ENCODE measurements at regions not wholly inside any gene's neighbourhood (a gene's known extent, or its start where the extent isn't known, plus 50 kb on each side); places are given as distances from the start of the nearest gene placed in this dataset.

GRCh38 chr1:195790514-195791168 is 817.6 kb downstream of the KCNT2 start:
- H3K27ac ChIP-seq (ENCODE audit: low read length) = no peak overlapping the region
- Mint-ChIP-seq H3K4me3 (no peak overlapping the region), H3K27ac (no peak overlapping the region), H3K4me1 (no peaks in the 10 kb centered on the region), H3K27me3 (ENCODE audit: low read depth in 2 of 2) (no peaks in the 10 kb centered on the region), H3K36me3 (no peaks in the 10 kb centered on the region), H3K9me3 (peaks cover 18 to 22% of the 10 kb centered on the region in 2 donors)
- intact Hi-C loops (cut with micrococcal nuclease) = no loop called here
- H3K9me3 ChIP-seq (ENCODE audit: control insufficient read depth, insufficient read depth, low read length) = peaks cover 16% of the 10 kb centered on the region
- 93% methylated on average over 8 of the region's 8 CpGs for WGBS (ENCODE audit: insufficient coverage)
- no peak for TF ChIP-seq CTCF (IDR thresholded peaks at IDR 0.05)
- DNase-seq (no peak), ATAC-seq (no peak)
- no peak overlapping the region for H3K4me3 ChIP-seq (ENCODE audit: low read length)
- H3K4me1 ChIP-seq (ENCODE audit: control insufficient read depth, insufficient read depth, low read length) = no peaks in the 10 kb centered on the region
- H3K27me3 ChIP-seq (ENCODE audit: control insufficient read depth, insufficient read depth, low read length) = no peaks in the 10 kb centered on the region
- H3K36me3 ChIP-seq (ENCODE audit: control insufficient read depth, insufficient read depth, low read length) = no peaks in the 10 kb centered on the region

GRCh38 chr1:195789321-195789720 is 818.9 kb downstream of the KCNT2 start:
- Mint-ChIP-seq H3K27me3 (ENCODE audit: low read depth in 2 of 2) (no peaks in the 10 kb centered on the region), H3K36me3 (no peaks in the 10 kb centered on the region), H3K27ac (no peak overlapping the region), H3K9me3 (peaks cover 16 to 21% of the 10 kb centered on the region in 2 donors), H3K4me1 (no peaks in the 10 kb centered on the region), H3K4me3 (no peak overlapping the region)
- H3K4me1 ChIP-seq (ENCODE audit: control insufficient read depth, insufficient read depth, low read length) = no peaks in the 10 kb centered on the region
- DNase-seq (no peak), ATAC-seq (no peak)
- H3K36me3 ChIP-seq (ENCODE audit: control insufficient read depth, insufficient read depth, low read length) = no peaks in the 10 kb centered on the region
- H3K9me3 ChIP-seq (ENCODE audit: control insufficient read depth, insufficient read depth, low read length) = peaks cover 16% of the 10 kb centered on the region
- H3K4me3 ChIP-seq (ENCODE audit: low read length) = no peak overlapping the region
- TF ChIP-seq CTCF (IDR thresholded peaks at IDR 0.05) = no peak
- H3K27me3 ChIP-seq (ENCODE audit: control insufficient read depth, insufficient read depth, low read length) = no peaks in the 10 kb centered on the region
- 87% methylated on average over 2 of the region's 2 CpGs for WGBS (ENCODE audit: insufficient coverage)
- no peak overlapping the region for H3K27ac ChIP-seq (ENCODE audit: low read length)
- intact Hi-C loops (cut with micrococcal nuclease) = no loop called here

DNA sequence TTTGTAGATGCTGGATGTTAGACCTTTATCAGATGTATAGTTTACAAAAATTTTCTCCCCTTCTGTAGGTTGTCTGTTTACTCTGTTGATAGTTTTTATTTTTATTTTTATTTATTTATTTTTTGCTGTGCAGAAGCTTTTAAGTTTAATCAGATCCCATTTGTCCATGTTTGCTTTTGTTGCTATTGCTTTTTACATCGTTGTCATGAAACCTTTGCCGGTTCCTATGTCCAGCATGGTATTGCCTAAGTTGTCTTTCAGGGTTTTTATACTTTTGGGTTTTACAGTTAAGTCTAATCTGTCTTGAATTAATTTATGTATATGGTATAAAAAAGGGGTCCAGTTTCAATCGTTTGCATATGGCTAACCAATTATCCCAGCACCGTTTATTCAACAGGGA is 819.5 kb downstream of the KCNT2 start:
- no peak overlapping the region for H3K4me3 Mint-ChIP-seq

More for the DNA sequence above, 819.5 kb downstream of the KCNT2 start:
- Histone ChIP-seq H3K27ac (ENCODE audit: low read length) (no peak overlapping the region), H3K27me3 (ENCODE audit: control insufficient read depth, insufficient read depth, low read length) (no peaks in the 10 kb centered on the region), H3K4me1 (ENCODE audit: control insufficient read depth, insufficient read depth, low read length) (no peaks in the 10 kb centered on the region), H3K4me3 (ENCODE audit: low read length) (no peak overlapping the region), H3K9me3 (ENCODE audit: control insufficient read depth, insufficient read depth, low read length) (peaks cover 16% of the 10 kb centered on the region), H3K36me3 (ENCODE audit: control insufficient read depth, insufficient read depth, low read length) (no peaks in the 10 kb centered on the region)
- 100% methylated on average over 2 of the region's 4 CpGs for WGBS (ENCODE audit: insufficient coverage)
- no peaks in the 10 kb centered on the region for H3K4me1 Mint-ChIP-seq
- ATAC-seq = no peak
- intact Hi-C loops (cut with micrococcal nuclease) = no loop called here
- no peak overlapping the region for H3K27ac Mint-ChIP-seq
- DNase-seq = no peak
- peaks cover 14 to 19% of the 10 kb centered on the region in 2 donors for H3K9me3 Mint-ChIP-seq
- no peak for TF ChIP-seq CTCF (IDR thresholded peaks at IDR 0.05)
- no peaks in the 10 kb centered on the region for H3K36me3 Mint-ChIP-seq
- H3K27me3 Mint-ChIP-seq (ENCODE audit: low read depth in 2 of 2) = no peaks in the 10 kb centered on the region

All from natural killer cell (primary cell).